Liver (tissue), 8 donors: ENCODE measurements at regions not wholly inside any gene's neighbourhood (a gene's known extent, or its start where the extent isn't known, plus 50 kb on each side); places are given as distances from the start of the nearest gene placed in this dataset.

ENCODE experiments used
- DNase-seq: peaks from one replicate; pipeline ENCODE4 v3.0.0-alpha.2; 2017; ENCODE audit warnings: low spot score
- H3K27ac ChIP-seq, 2 donors: one replicate each; pipeline ENCODE4 v1.7.0; 2013; ENCODE audit warnings: inconsistent platforms in 2 of 2, low read length in 2 of 2, control low read depth in 1 of 2, low read depth in 1 of 2, mild to moderate bottlenecking in 1 of 2
- H3K27me3 ChIP-seq, 4 donors: one replicate each; pipeline versions ENCODE4 v1.6.1 to v1.7.0; 2013; ENCODE audit warnings: low read length in 3 of 4, inconsistent platforms in 1 of 4, mild to moderate bottlenecking in 1 of 4, moderate library complexity in 1 of 4; ENCODE audit not compliant: control insufficient read depth in 4 of 4, insufficient read depth in 4 of 4
- H3K36me3 ChIP-seq, 4 donors: one replicate each; pipeline versions ENCODE4 v1.6.1 to v1.7.0; 2013; ENCODE audit warnings: low read length in 3 of 4, mild to moderate bottlenecking in 3 of 4, low read depth in 1 of 4, moderate library complexity in 1 of 4; ENCODE audit not compliant: control insufficient read depth in 4 of 4, insufficient read depth in 3 of 4
- H3K4me1 ChIP-seq, 4 donors: one replicate each; pipeline versions ENCODE4 v1.6.1 to v1.7.0; 2013; ENCODE audit warnings: low read length in 3 of 4, mild to moderate bottlenecking in 3 of 4, moderate library complexity in 1 of 4; ENCODE audit not compliant: control insufficient read depth in 4 of 4, insufficient read depth in 4 of 4
- H3K4me3 ChIP-seq, 3 donors: one replicate each; pipeline versions ENCODE4 v1.6.1 to v1.7.0; 2013; ENCODE audit warnings: low read length in 3 of 3, control low read depth in 1 of 3, low read depth in 1 of 3, mild to moderate bottlenecking in 1 of 3
- H3K9ac ChIP-seq, 2 donors: one replicate each; pipeline ENCODE4 v1.7.0; 2013; ENCODE audit warnings: low read length in 2 of 2, mild to moderate bottlenecking in 2 of 2, moderate library complexity in 2 of 2, control low read depth in 1 of 2, low read depth in 1 of 2
- H3K9me3 ChIP-seq, 4 donors: one replicate each; pipeline versions ENCODE4 v1.6.1 to v1.7.0; 2013; ENCODE audit warnings: low read length in 3 of 4; ENCODE audit not compliant: control insufficient read depth in 4 of 4
- EGR1 ChIP-seq, 2 donors: IDR thresholded peaks; 2 replicates each; pipeline ENCODE4 v1.6.1; 2016 to 2018; ENCODE audit warnings: antibody characterized with exemption in 2 of 2, low read depth in 2 of 2
- FOXA1 ChIP-seq: IDR thresholded peaks from 2 replicates; pipeline ENCODE4 v1.6.1; 2016; ENCODE audit warnings: antibody characterized with exemption
- FOXA2 ChIP-seq: IDR thresholded peaks from 2 replicates; pipeline ENCODE4 v1.6.1; 2016; ENCODE audit warnings: antibody characterized with exemption
- GABPA ChIP-seq, 2 donors: IDR thresholded peaks in 1 of 2; conservative IDR thresholded peaks in 1 of 2; 2 replicates each; pipeline ENCODE4 v1.6.1; 2016; ENCODE audit warnings: antibody characterized with exemption in 2 of 2, mild to moderate bottlenecking in 1 of 2, moderate library complexity in 1 of 2
- HNF4A ChIP-seq, 2 donors: conservative IDR thresholded peaks; 2 replicates each; pipeline ENCODE4 v1.6.1; 2016; ENCODE audit warnings: antibody characterized with exemption in 2 of 2, mild to moderate bottlenecking in 2 of 2
- HNF4G ChIP-seq: IDR thresholded peaks from 2 replicates; pipeline ENCODE4 v1.6.1; 2016; ENCODE audit warnings: antibody characterized with exemption
- JUND ChIP-seq, 2 donors: IDR thresholded peaks; 2 replicates each; pipeline ENCODE4 v1.6.1; 2016; ENCODE audit warnings: antibody characterized with exemption in 2 of 2
- MAX ChIP-seq: IDR thresholded peaks from 2 replicates; pipeline ENCODE4 v1.6.1; 2016; ENCODE audit warnings: antibody characterized with exemption
- NR2F2 ChIP-seq: IDR thresholded peaks from 2 replicates; pipeline ENCODE4 v1.6.1; 2016; ENCODE audit warnings: antibody characterized with exemption
- RAD21 ChIP-seq, 2 donors: IDR thresholded peaks; 2 replicates each; pipeline ENCODE4 v1.6.1; 2016; ENCODE audit warnings: antibody characterized with exemption in 2 of 2, mild to moderate bottlenecking in 2 of 2
- REST ChIP-seq: IDR thresholded peaks from 2 replicates; pipeline ENCODE4 v1.6.1; 2016; ENCODE audit warnings: antibody characterized with exemption, mild to moderate bottlenecking
- RXRA ChIP-seq, 2 donors: IDR thresholded peaks; 2 replicates each; pipeline ENCODE4 v1.6.1; 2017 to 2018; ENCODE audit warnings: antibody characterized with exemption in 2 of 2, mild to moderate bottlenecking in 1 of 2
- SP1 ChIP-seq: IDR thresholded peaks from 2 replicates; pipeline ENCODE4 v1.6.1; 2018; ENCODE audit warnings: antibody characterized with exemption, mild to moderate bottlenecking
- YY1 ChIP-seq: IDR thresholded peaks from 2 replicates; pipeline ENCODE4 v1.6.1; 2016; ENCODE audit warnings: antibody characterized with exemption, mild to moderate bottlenecking
- ZBTB33 ChIP-seq: IDR thresholded peaks from 2 replicates; pipeline ENCODE4 v1.6.1; 2016; ENCODE audit warnings: antibody characterized with exemption
- WGBS: extraction: QIAGEN DNeasy Blood & Tissue Kit; methylation state at CpG from one replicate; pipeline ENCODE4 v1.1.7; 2013; 5-methylcytosine and 5-hydroxymethylcytosine counted together
- TF ChIP-seq, protein P1 (sequence below): fragments of 150-350 bp; IDR thresholded peaks from 2 replicates; pipeline ENCODE4 v1.5.1; 2017; ENCODE audit warnings: improper control_type of control experiment, low read depth, low read length; ENCODE audit not compliant: missing input control
- TF ChIP-seq, protein P2 (sequence below): IDR thresholded peaks from 2 replicates; pipeline ENCODE4 v1.6.1; 2016; ENCODE audit warnings: antibody characterized with exemption
- donor health status: healthy.
- donor health status: healthy.
- donor health status: healthy.
- donor health status: healthy.
- donor health status: healthy.

DNA sequence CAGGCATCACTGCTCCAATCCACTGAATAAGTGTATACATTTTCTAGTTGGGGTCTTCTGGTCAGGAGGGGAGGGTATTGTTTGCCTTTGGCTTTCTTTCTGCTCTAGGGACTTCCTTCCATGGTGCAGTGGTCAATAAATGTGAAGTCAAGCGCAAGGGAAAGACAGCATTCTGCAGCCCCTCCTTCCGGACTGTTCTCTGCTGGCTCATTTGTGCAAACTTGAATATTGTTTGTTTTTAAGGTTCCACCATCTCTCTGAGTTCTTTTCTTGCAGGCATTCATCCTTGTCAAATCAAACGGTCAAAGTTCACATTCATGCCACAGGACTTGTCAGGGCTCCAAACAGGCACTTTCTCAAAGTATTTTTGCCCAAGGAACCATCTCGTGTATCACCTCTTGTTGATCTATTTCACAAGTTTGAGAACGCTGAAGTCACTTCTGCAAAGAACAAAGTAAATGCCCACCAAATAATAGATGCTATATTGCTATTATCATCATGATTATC lies 205.6 kb upstream of the KAZN start:
- H3K27me3 ChIP-seq, result no peaks in the 10 kb centered on the region
- 59% methylated on average over 5 of the region's 5 CpGs for WGBS
- no peaks in the 10 kb centered on the region for H3K9me3 ChIP-seq
- no peak overlapping the region for H3K9ac ChIP-seq
- H3K36me3 ChIP-seq, result no peaks in the 10 kb centered on the region
- DNase-seq, result no peak
- TF ChIP-seq FOXA2, result no peak
- no peak for TF ChIP-seq NR2F2
- TF ChIP-seq FOXA1, result no peak
- TF ChIP-seq, protein P1, sequence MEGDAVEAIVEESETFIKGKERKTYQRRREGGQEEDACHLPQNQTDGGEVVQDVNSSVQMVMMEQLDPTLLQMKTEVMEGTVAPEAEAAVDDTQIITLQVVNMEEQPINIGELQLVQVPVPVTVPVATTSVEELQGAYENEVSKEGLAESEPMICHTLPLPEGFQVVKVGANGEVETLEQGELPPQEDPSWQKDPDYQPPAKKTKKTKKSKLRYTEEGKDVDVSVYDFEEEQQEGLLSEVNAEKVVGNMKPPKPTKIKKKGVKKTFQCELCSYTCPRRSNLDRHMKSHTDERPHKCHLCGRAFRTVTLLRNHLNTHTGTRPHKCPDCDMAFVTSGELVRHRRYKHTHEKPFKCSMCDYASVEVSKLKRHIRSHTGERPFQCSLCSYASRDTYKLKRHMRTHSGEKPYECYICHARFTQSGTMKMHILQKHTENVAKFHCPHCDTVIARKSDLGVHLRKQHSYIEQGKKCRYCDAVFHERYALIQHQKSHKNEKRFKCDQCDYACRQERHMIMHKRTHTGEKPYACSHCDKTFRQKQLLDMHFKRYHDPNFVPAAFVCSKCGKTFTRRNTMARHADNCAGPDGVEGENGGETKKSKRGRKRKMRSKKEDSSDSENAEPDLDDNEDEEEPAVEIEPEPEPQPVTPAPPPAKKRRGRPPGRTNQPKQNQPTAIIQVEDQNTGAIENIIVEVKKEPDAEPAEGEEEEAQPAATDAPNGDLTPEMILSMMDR, result no peak
- no peak for TF ChIP-seq HNF4G
- TF ChIP-seq REST, result no peak
- no peak for TF ChIP-seq ZBTB33
- no peak for TF ChIP-seq YY1
- no peak for TF ChIP-seq RXRA (IDR thresholded peaks at IDR 0.05)
- TF ChIP-seq JUND (IDR thresholded peaks at IDR 0.05), result no peak
- TF ChIP-seq, protein P2, sequence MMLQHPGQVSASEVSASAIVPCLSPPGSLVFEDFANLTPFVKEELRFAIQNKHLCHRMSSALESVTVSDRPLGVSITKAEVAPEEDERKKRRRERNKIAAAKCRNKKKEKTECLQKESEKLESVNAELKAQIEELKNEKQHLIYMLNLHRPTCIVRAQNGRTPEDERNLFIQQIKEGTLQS, result no peak
- TF ChIP-seq MAX, result no peak
- TF ChIP-seq EGR1 (IDR thresholded peaks at IDR 0.05; ENCODE audit: low read depth in 2 of 2), result no peak
- TF ChIP-seq SP1, result no peak
- no peak for TF ChIP-seq HNF4A (conservative IDR thresholded peaks at IDR 0.05)
- TF ChIP-seq RAD21 (IDR thresholded peaks at IDR 0.05), result no peak
- H3K4me1 ChIP-seq, result no peaks in the 10 kb centered on the region
- H3K27ac ChIP-seq, result no peak overlapping the region
- H3K4me3 ChIP-seq, result no peak overlapping the region

DNA sequence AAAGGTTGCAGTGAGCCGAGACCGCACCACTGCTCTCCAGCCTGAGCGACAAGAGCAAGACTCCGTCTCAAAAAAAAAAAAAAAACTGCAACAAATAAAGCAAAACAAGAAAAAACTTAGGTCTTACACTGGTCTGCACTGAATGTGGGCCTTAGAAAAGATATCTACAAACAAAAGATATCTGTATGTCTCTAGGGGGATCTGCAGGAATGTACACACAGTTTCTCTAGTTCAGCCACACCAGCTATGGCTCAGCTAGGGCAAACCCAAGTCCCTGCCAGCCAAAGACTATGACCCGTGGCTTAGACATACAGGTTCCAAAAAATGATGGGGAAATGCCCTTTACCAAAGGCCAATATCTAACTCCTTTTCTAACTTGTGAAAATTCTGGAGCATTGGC lies 202.4 kb upstream of the KAZN start:
- Histone ChIP-seq H3K9ac (no peak overlapping the region), H3K4me1 (no peaks in the 10 kb centered on the region), H3K27me3 (no peaks in the 10 kb centered on the region), H3K36me3 (no peaks in the 10 kb centered on the region), H3K9me3 (no peaks in the 10 kb centered on the region), H3K4me3 (no peak overlapping the region), H3K27ac (no peak overlapping the region)
- no peak for DNase-seq
- WGBS, result 91% methylated on average over 5 of the region's 5 CpGs
- TF ChIP-seq RAD21 (IDR thresholded peaks at IDR 0.05) (no peak), JUND (IDR thresholded peaks at IDR 0.05) (no peak), SP1 (no peak), REST (no peak), GABPA (IDR thresholded peaks at IDR 0.05 in 1 of 2, conservative IDR thresholded peaks at IDR 0.05 in 1 of 2) (no peak), RXRA (IDR thresholded peaks at IDR 0.05) (no peak), YY1 (no peak), MAX (no peak), HNF4A (conservative IDR thresholded peaks at IDR 0.05) (no peak)
- TF ChIP-seq, protein P1, result no peak
- TF ChIP-seq, protein P2, result no peak
